WTC11 (cell line): ENCODE measurements at regions not wholly inside any gene's neighbourhood (a gene's known extent, or its start where the extent isn't known, plus 50 kb on each side); places are given as distances from the start of the nearest gene placed in this dataset.

Experiments
- ATAC-seq: fragments of 200-7000 bp; cut with Tn5 transposase; 2 replicates; pipeline ENCODE4 v1.10.0; 2021; ENCODE audit warnings: mild to moderate bottlenecking, moderate library complexity
- CTCF ChIA-PET: fragments of 300-600 bp; sonication (Branson Sonifier 250); formaldehyde crosslinking; loops from one replicate; lab custom pipeline; 2021; ENCODE audit warnings: antibody characterized with exemption; lab: Charles Lee
- POLR2A ChIA-PET: fragments of 350-600 bp; sonication (Branson Sonifier 250); formaldehyde crosslinking; loops from one replicate; lab custom pipeline; 2021; ENCODE audit warnings: antibody characterized with exemption; lab: Charles Lee
- DNase-seq: peaks from one replicate; pipeline ENCODE4 v3.0.0; 2021; ENCODE audit warnings: low spot score
- H3K27ac Mint-ChIP-seq: 2 replicates; pipeline ENCODE4 v1.8.0; 2021; ENCODE audit warnings: mixed read lengths
- H3K27me3 Mint-ChIP-seq: 2 replicates; pipeline ENCODE4 v1.8.0; 2021; ENCODE audit warnings: low read depth, mild to moderate bottlenecking, moderate library complexity, mixed read lengths
- H3K36me3 Mint-ChIP-seq: 2 replicates; pipeline ENCODE4 v1.8.0; 2021; ENCODE audit warnings: mixed read lengths
- H3K4me1 Mint-ChIP-seq: 2 replicates; pipeline ENCODE4 v1.8.0; 2022; ENCODE audit warnings: mixed read lengths
- H3K4me3 Mint-ChIP-seq: 2 replicates; pipeline ENCODE4 v1.8.0; 2021; ENCODE audit warnings: mild to moderate bottlenecking, moderate library complexity, mixed read lengths
- H3K9me3 Mint-ChIP-seq: 2 replicates; pipeline ENCODE4 v1.8.0; 2021; ENCODE audit warnings: mixed read lengths
- AFF4 ChIP-seq: sonication (generic); formaldehyde crosslinking; IDR thresholded peaks from 2 replicates; pipeline ENCODE4 v1.8.1; 2023; ENCODE audit warnings: mild to moderate bottlenecking, missing genetic modification reagents, borderline replicate concordance
- ATF3 ChIP-seq: sonication (generic); formaldehyde crosslinking; conservative IDR thresholded peaks from 2 replicates; pipeline ENCODE4 v1.8.1; 2022; ENCODE audit warnings: mild to moderate bottlenecking, missing genetic modification reagents
- ATF6 ChIP-seq: sonication (generic); formaldehyde crosslinking; IDR thresholded peaks from 2 replicates; pipeline ENCODE4 v1.8.1; 2023; ENCODE audit warnings: mild to moderate bottlenecking, missing genetic modification reagents
- CREM ChIP-seq: sonication (generic); formaldehyde crosslinking; IDR thresholded peaks from 2 replicates; pipeline ENCODE4 v1.8.1; 2022; ENCODE audit warnings: mild to moderate bottlenecking, missing genetic modification reagents, moderate library complexity
- CTCF ChIP-seq: fragments of 200-600 bp; IDR thresholded peaks from 2 replicates; pipeline ENCODE4 v1.8.0; 2022; ENCODE audit warnings: antibody characterized with exemption
- E2F1 ChIP-seq: sonication (generic); formaldehyde crosslinking; IDR thresholded peaks from 2 replicates; pipeline ENCODE4 v1.8.0; 2022; ENCODE audit warnings: mild to moderate bottlenecking, missing genetic modification reagents
- EMX1 ChIP-seq: fragments of 250-450 bp; sonication (Bioruptor Pico); IDR thresholded peaks from 2 replicates; pipeline ENCODE4 v1.8.0; 2021; ENCODE audit warnings: mild to moderate bottlenecking
- FOXK1 ChIP-seq: sonication (generic); formaldehyde crosslinking; IDR thresholded peaks from 2 replicates; pipeline ENCODE4 v1.8.0; 2022; ENCODE audit warnings: mild to moderate bottlenecking, moderate library complexity, missing genetic modification reagents
- GRHL2 ChIP-seq: fragments of 250-450 bp; sonication (Bioruptor Pico); IDR thresholded peaks from 2 replicates; pipeline ENCODE4 v1.8.0; 2022; ENCODE audit warnings: mild to moderate bottlenecking, moderate library complexity; ENCODE audit not compliant: insufficient replicate concordance, severe bottlenecking
- GTF2I ChIP-seq: fragments of 250-450 bp; sonication (Bioruptor Pico); conservative IDR thresholded peaks from 2 replicates; pipeline ENCODE4 v1.4.0; 2021; ENCODE audit warnings: mild to moderate bottlenecking
- IRF2 ChIP-seq: sonication (generic); formaldehyde crosslinking; IDR thresholded peaks from 2 replicates; pipeline ENCODE4 v1.8.0; 2022; ENCODE audit warnings: low read depth, missing genetic modification reagents, borderline replicate concordance
- NR1H2 ChIP-seq: sonication (generic); formaldehyde crosslinking; IDR thresholded peaks from 2 replicates; pipeline ENCODE4 v1.9.0; 2021; ENCODE audit warnings: mild to moderate bottlenecking, moderate library complexity, missing genetic modification reagents
- PRDM15 ChIP-seq: sonication (generic); formaldehyde crosslinking; IDR thresholded peaks from 2 replicates; pipeline ENCODE4 v1.8.0; 2022; ENCODE audit warnings: missing genetic modification reagents
- SMAD3 ChIP-seq: sonication (generic); formaldehyde crosslinking; IDR thresholded peaks from 2 replicates; pipeline ENCODE4 v1.8.0; 2022; ENCODE audit warnings: missing genetic modification reagents, mild to moderate bottlenecking, borderline replicate concordance
- TEAD4 ChIP-seq: sonication (generic); formaldehyde crosslinking; IDR thresholded peaks from 2 replicates; pipeline ENCODE4 v1.8.0; 2022; ENCODE audit warnings: mild to moderate bottlenecking, missing genetic modification reagents
- ZBTB21 ChIP-seq: sonication (generic); formaldehyde crosslinking; IDR thresholded peaks from 2 replicates; pipeline ENCODE4 v1.8.1; 2023; ENCODE audit warnings: mild to moderate bottlenecking, missing genetic modification reagents, borderline replicate concordance
- ZNF232 ChIP-seq: sonication (generic); formaldehyde crosslinking; IDR thresholded peaks from 2 replicates; pipeline ENCODE4 v1.8.0; 2022; ENCODE audit warnings: mild to moderate bottlenecking, missing genetic modification reagents
- ZSCAN18 ChIP-seq: fragments of 250-450 bp; sonication (Bioruptor Pico); IDR thresholded peaks from 2 replicates; pipeline ENCODE4 v2.1.2; 2022; ENCODE audit warnings: mild to moderate bottlenecking, moderate library complexity

GRCh38 chr13:33932769-33933406, 114.9 kb downstream of the RFC3 start (continued):
- TF ChIP-seq ATF6 (CRISPR knock-in tag) = no peak
- no peak for TF ChIP-seq GTF2I (CRISPR knock-in tag)
- TF ChIP-seq, all 79 proteins: peak for 0

- Mint-ChIP-seq H3K4me3 (no peak overlapping the region), H3K4me1 (peaks cover 60% of the 10 kb centered on the region), H3K27me3 (no peaks in the 10 kb centered on the region; the same call in 1 of the 2 replicates), H3K9me3 (no peaks in the 10 kb centered on the region), H3K36me3 (no peaks in the 10 kb centered on the region), H3K27ac (no peak overlapping the region)
- POLR2A ChIA-PET = interaction anchor here (1.2 kb wide), 1 partner anchor 11 kb away, joined by 3 read pairs; no protein-coding TSS in a partner anchor
- ATAC-seq (no peak), DNase-seq (no peak)
- no peak for TF ChIP-seq ZSCAN18 (CRISPR knock-in tag)
- no peak for TF ChIP-seq ZNF232 (CRISPR knock-in tag)
- no peak for TF ChIP-seq CTCF
- TF ChIP-seq IRF2 (CRISPR knock-in tag) = no peak
- no peak for TF ChIP-seq GRHL2 (CRISPR knock-in tag)
- TF ChIP-seq SMAD3 = no peak
- no peak for TF ChIP-seq EMX1 (CRISPR knock-in tag)
- TF ChIP-seq TEAD4 (CRISPR knock-in tag) = no peak
- no peak for TF ChIP-seq ZBTB21 (CRISPR knock-in tag)
- no peak for TF ChIP-seq AFF4 (CRISPR knock-in tag)
- TF ChIP-seq CREM (CRISPR knock-in tag) = no peak
- no peak for TF ChIP-seq E2F1
- TF ChIP-seq NR1H2 = no peak
- TF ChIP-seq FOXK1 (CRISPR knock-in tag) = no peak
- no peak for TF ChIP-seq PRDM15 (CRISPR knock-in tag)
- TF ChIP-seq ATF3 (CRISPR knock-in tag) = no peak
- CTCF ChIA-PET = no interaction called here
Measured at GRCh38 chr13:33933810-33934209, 115.9 kb downstream of the RFC3 start.
